Prostate gland (tissue), 2 donors: ENCODE measurements at regions not wholly inside any gene's neighbourhood (a gene's known extent, or its start where the extent isn't known, plus 50 kb on each side); places are given as distances from the start of the nearest gene placed in this dataset.

ENCODE experiments used
- DNase-seq: peaks from one replicate; pipeline ENCODE4 v3.0.0-alpha.2; 2019; ENCODE audit warnings: low spot score
- H3K27ac ChIP-seq, 2 donors: fragments of 200-600 bp; sonication (generic); 2 replicates each; pipeline ENCODE4 v1.5.1; 2017 to 2019
- H3K27me3 ChIP-seq: fragments of 200-600 bp; sonication (generic); replicated peaks from 2 replicates; pipeline ENCODE4 v1.5.1; 2019; ENCODE audit not compliant: insufficient read depth
- H3K36me3 ChIP-seq, 2 donors: fragments of 200-600 bp; sonication (generic); 1 replicate in 1 of 2; 2 replicates in 1 of 2; pipeline versions ENCODE4 v1.5.1 to v1.8.1; 2017 to 2019
- H3K4me1 ChIP-seq: fragments of 200-600 bp; sonication (generic); replicated peaks from 2 replicates; pipeline ENCODE4 v1.5.1; 2019
- H3K4me3 ChIP-seq, 2 donors: fragments of 200-600 bp; sonication (generic); 2 replicates each; pipeline ENCODE4 v1.5.1; 2017 to 2019
- H3K9me3 ChIP-seq: fragments of 200-600 bp; sonication (generic); 2 replicates; pipeline ENCODE4 v1.5.1; 2017
- POLR2A ChIP-seq: fragments of 450-650 bp; IDR thresholded peaks from one replicate; pipeline ENCODE4 v1.6.1; 2016; ENCODE audit warnings: antibody characterized with exemption, mild to moderate bottlenecking
- POLR2AphosphoS5 ChIP-seq: sonication (generic); formaldehyde crosslinking; IDR thresholded peaks from one replicate; pipeline ENCODE4 v1.6.1; 2017; ENCODE audit warnings: antibody characterized with exemption
- WGBS: methylation state at CpG from one replicate; pipeline ENCODE4 v1.1.5; 2018; 5-methylcytosine and 5-hydroxymethylcytosine counted together
- intact Hi-C: fragments of 100-400 bp; cut with DNase I; formaldehyde crosslinking; loops from one replicate; pipeline ENCODE4 v1.14.2; 2022
- TF ChIP-seq, protein P1 (sequence below), 4 experiments: fragments of 200-600 bp in 2 of 4; fragments of 450-650 bp in 2 of 4; sonication (generic) in 2 of 4; IDR thresholded peaks; 1 replicate in 3 of 4; 2 replicates in 1 of 4; pipeline ENCODE4 v1.5.1; 2016 to 2019; ENCODE audit warnings: antibody characterized with exemption in 4 of 4, mild to moderate bottlenecking in 2 of 4, moderate library complexity in 2 of 4

DNA sequence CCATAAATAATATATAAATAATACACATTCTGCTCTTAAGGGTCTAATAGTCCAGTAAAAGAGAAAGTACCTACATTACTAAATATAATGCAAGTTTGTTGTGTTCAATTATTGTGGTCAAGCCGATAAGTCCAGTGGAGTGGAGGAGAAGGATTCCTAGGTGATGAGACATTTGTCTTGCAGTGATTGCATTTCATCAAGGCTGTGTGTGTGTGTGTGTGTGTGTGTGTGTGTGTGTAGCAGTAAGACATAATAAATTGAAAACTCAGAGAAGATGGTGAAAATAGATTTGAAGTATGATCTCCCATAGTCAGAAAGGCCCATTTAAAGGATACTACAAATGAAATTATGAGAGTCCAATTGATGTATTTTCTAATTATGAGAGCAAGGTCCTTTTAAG is 192.5 kb upstream of the SEMA3C start:
- 65% methylated on average over 1 of the region's 1 CpG for WGBS

DNA sequence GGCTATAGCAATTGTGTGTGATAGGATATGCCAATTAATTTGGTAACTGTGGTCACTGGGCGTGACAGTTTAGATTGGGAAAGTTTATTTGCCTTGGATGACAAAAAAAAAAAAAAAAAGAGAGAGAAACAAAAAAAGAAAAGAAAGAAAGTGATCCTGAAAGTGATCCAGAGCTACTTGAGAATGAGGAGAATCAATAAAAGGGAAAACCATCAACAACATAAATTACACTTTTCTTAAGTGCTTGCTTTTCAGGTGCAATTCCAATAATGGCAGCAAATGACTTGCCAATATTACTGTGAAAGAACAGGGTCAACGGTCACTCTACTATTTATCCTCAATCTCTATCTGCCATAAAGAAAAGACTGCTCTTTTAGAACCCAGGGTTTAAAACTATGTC is 191.8 kb upstream of the SEMA3C start:
- Histone ChIP-seq H3K9me3 (no peaks in the 10 kb centered on the region), H3K4me3 (no peak overlapping the region), H3K27me3 (no peaks in the 10 kb centered on the region), H3K27ac (no peak overlapping the region), H3K4me1 (no peaks in the 10 kb centered on the region), H3K36me3 (no peaks in the 10 kb centered on the region)
- intact Hi-C loops, result no loop called here
- 96% methylated on average over 2 of the region's 2 CpGs for WGBS
- no peak for TF ChIP-seq POLR2A
- TF ChIP-seq, protein P1, sequence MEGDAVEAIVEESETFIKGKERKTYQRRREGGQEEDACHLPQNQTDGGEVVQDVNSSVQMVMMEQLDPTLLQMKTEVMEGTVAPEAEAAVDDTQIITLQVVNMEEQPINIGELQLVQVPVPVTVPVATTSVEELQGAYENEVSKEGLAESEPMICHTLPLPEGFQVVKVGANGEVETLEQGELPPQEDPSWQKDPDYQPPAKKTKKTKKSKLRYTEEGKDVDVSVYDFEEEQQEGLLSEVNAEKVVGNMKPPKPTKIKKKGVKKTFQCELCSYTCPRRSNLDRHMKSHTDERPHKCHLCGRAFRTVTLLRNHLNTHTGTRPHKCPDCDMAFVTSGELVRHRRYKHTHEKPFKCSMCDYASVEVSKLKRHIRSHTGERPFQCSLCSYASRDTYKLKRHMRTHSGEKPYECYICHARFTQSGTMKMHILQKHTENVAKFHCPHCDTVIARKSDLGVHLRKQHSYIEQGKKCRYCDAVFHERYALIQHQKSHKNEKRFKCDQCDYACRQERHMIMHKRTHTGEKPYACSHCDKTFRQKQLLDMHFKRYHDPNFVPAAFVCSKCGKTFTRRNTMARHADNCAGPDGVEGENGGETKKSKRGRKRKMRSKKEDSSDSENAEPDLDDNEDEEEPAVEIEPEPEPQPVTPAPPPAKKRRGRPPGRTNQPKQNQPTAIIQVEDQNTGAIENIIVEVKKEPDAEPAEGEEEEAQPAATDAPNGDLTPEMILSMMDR (IDR thresholded peaks at IDR 0.05), result no peak
- no peak for TF ChIP-seq POLR2AphosphoS5
- no peak for DNase-seq

More for the DNA sequence above, 192.5 kb upstream of the SEMA3C start:
- DNase-seq, result no peak
- Histone ChIP-seq H3K4me1 (no peaks in the 10 kb centered on the region), H3K36me3 (no peaks in the 10 kb centered on the region), H3K4me3 (no peak overlapping the region), H3K27ac (no peak overlapping the region), H3K9me3 (no peaks in the 10 kb centered on the region), H3K27me3 (no peaks in the 10 kb centered on the region)
- no peak for TF ChIP-seq POLR2A
- TF ChIP-seq, protein P1 (IDR thresholded peaks at IDR 0.05), result no peak
- no peak for TF ChIP-seq POLR2AphosphoS5
- intact Hi-C loops, result no loop called here

DNA sequence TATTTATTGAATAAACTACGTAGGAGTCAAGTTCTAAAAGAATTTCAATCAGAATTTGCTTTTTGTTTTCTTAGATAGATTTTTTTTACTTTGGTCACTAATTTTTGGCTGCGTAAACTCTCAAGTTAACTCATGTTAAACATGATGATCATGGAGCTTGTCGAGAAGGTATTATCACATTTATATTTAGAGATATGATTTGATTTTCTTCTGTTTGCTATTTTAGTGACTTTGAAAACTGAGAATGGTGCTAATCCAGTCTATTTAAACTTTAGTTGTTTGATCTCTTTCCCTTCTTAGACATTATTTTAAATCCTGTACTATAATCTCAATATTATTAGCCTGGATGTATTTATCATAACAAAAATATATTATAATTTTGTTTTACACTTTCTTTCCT is 179.4 kb upstream of the SEMA3C start:
- no peak for DNase-seq
- TF ChIP-seq POLR2AphosphoS5 (no peak), POLR2A (no peak)
- TF ChIP-seq, protein P1 (IDR thresholded peaks at IDR 0.05), result no peak
- Histone ChIP-seq H3K27me3 (no peaks in the 10 kb centered on the region), H3K36me3 (no peaks in the 10 kb centered on the region), H3K27ac (no peak overlapping the region), H3K4me1 (no peaks in the 10 kb centered on the region), H3K4me3 (no peak overlapping the region), H3K9me3 (no peaks in the 10 kb centered on the region)
- intact Hi-C loops, result no loop called here
- 81% methylated on average over 3 of the region's 3 CpGs for WGBS

DNA sequence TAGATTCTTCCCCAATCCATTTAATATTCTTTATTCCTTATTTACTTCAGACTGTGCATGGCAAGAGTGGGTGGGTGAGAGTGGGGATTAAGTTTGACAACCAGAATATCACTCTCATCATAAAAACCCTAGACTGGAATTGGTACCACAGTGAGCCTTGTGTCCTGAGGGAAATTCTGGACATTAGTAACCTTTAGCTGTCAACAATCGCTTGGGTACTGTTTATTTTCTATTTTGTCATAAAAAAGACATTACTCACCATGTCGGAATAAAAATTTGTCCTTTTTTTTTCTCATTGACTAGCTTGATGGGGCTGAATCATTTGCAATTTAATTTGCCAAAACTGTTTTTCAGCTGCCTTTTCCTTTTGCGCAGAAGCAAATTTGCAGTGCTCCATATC is 176.1 kb upstream of the SEMA3C start:
- Histone ChIP-seq H3K27ac (no peak overlapping the region), H3K9me3 (no peaks in the 10 kb centered on the region), H3K36me3 (no peaks in the 10 kb centered on the region), H3K27me3 (no peaks in the 10 kb centered on the region), H3K4me3 (no peak overlapping the region), H3K4me1 (no peaks in the 10 kb centered on the region)
- no peak for TF ChIP-seq POLR2AphosphoS5
- TF ChIP-seq POLR2A, result no peak
- TF ChIP-seq, protein P1 (IDR thresholded peaks at IDR 0.05), result no peak
- intact Hi-C loops, result no loop called here
- no peak for DNase-seq
- WGBS, result 89% methylated on average over 3 of the region's 3 CpGs

DNA sequence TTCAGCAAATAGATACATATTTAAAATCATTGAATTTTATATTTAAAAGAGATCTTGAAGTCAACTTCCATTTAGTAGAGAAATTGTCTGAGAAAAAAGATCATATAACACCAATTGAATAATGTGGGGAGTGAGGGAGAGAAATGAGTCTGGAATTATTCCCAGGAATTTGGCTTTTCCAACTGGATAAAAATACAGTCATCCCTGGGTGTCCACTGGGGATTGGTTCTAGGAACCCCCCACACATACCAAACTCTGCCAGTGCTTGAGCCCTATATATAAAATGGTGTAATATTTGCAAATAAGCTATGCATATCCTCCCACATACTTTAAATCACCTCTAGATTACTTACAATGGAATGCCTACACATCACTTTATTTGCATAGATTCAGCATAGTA is 162.8 kb upstream of the SEMA3C start:
- no peaks in the 10 kb centered on the region for H3K36me3 ChIP-seq
- TF ChIP-seq, protein P1 (IDR thresholded peaks at IDR 0.05), result no peak
- TF ChIP-seq POLR2A, result no peak
- TF ChIP-seq POLR2AphosphoS5, result no peak
- DNase-seq, result no peak
- H3K27me3 ChIP-seq, result no peaks in the 10 kb centered on the region
- no peaks in the 10 kb centered on the region for H3K9me3 ChIP-seq
- intact Hi-C loops, result no loop called here
- no peak overlapping the region for H3K27ac ChIP-seq
- no peaks in the 10 kb centered on the region for H3K4me1 ChIP-seq
- no peak overlapping the region for H3K4me3 ChIP-seq
